ENCODE measurements at regions not wholly inside any gene's neighbourhood (a gene's known extent, or its start where the extent isn't known, plus 50 kb on each side); places are given as distances from the start of the nearest gene placed in this dataset.

DNA sequence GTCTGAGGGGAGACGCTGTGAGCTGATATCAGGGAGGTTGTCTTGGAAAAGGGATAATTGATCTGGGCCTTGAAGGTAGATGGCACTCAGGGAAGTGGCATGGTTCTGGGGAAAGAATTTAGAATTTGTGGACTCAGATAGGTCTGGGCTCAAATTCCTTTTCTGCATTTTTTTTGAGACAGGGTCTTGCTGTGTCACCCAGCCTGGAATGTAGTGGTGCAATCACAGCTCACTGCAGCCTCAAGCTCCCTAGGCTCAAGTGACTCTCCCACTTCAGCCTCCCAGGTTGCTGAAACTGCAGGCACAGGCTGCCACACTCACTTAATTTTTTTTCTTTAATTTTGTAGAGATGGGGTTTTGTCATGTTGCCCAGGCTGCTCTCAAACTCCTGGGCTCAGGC lies 98.1 kb upstream of the NCOR2 start:
- TF ChIP-seq POLR2AphosphoS5 (IDR thresholded peaks at IDR 0.05; ENCODE audit: low read depth, low read length) (no peak), TAF1 (IDR thresholded peaks at IDR 0.05; ENCODE audit: borderline replicate concordance, insufficient read depth, low read length) (no peak), SIN3A (IDR thresholded peaks at IDR 0.05; ENCODE audit: borderline replicate concordance, insufficient read depth, low read length) (no peak)
- TF ChIP-seq, protein P1, sequence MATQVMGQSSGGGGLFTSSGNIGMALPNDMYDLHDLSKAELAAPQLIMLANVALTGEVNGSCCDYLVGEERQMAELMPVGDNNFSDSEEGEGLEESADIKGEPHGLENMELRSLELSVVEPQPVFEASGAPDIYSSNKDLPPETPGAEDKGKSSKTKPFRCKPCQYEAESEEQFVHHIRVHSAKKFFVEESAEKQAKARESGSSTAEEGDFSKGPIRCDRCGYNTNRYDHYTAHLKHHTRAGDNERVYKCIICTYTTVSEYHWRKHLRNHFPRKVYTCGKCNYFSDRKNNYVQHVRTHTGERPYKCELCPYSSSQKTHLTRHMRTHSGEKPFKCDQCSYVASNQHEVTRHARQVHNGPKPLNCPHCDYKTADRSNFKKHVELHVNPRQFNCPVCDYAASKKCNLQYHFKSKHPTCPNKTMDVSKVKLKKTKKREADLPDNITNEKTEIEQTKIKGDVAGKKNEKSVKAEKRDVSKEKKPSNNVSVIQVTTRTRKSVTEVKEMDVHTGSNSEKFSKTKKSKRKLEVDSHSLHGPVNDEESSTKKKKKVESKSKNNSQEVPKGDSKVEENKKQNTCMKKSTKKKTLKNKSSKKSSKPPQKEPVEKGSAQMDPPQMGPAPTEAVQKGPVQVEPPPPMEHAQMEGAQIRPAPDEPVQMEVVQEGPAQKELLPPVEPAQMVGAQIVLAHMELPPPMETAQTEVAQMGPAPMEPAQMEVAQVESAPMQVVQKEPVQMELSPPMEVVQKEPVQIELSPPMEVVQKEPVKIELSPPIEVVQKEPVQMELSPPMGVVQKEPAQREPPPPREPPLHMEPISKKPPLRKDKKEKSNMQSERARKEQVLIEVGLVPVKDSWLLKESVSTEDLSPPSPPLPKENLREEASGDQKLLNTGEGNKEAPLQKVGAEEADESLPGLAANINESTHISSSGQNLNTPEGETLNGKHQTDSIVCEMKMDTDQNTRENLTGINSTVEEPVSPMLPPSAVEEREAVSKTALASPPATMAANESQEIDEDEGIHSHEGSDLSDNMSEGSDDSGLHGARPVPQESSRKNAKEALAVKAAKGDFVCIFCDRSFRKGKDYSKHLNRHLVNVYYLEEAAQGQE (IDR thresholded peaks at IDR 0.05; ENCODE audit: insufficient read depth in 1 of 2, low read depth in 2 of 2, low read length in 2 of 2), result no peak
